ENCODE measurements at regions not wholly inside any gene's neighbourhood (a gene's known extent, or its start where the extent isn't known, plus 50 kb on each side); places are given as distances from the start of the nearest gene placed in this dataset.
"Not testable (repeated sequence)": the region's sequence is repeated elsewhere in the genome, so short reads cannot be mapped to it uniquely, and the experiment has no call there.

- DNase-seq, result no peak
These were observed 82.2 kb upstream of the SLC22A16 start for GRCh38 chr6:110558575-110558974.

GRCh38 chr6:110557199-110557598, 80.8 kb upstream of the SLC22A16 start:
- DNase-seq, result peak; percentile 34

DNA sequence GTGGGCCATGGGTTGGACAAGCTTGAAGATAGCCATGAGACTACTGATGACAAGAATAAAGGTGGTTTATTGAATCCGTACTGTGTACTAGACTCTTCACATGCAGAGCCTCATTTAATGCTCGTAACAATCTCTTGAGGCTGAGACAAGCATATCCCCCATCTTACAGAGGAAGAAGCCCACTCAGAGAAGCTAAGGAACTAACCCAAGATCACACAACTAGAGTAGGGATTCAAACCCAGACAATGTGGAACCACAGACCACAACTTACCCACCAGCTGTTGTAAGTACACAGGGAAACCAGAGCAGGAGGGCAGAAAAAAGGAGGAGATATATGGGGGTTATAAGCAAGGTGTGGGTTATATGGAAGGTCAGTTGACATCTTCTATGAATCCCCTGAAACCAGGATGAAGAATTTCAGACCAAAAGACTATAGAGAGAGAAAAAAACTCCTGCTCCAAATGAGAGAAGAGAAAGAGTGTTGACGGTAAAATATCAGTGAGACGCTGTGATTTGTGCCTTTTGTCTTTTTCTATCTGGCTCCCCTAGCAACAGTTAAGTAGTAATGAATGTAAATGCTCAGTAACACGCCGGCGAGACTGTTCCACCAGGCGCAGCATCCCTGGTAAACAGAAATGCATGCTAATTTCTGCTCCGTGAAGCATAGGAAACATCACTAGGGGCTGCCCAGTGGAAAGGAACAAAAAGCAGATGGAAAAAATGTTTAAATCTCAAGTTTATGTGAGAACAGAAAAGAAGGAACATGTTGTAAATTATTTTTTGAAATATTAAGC, 80.1 kb upstream of the SLC22A16 start:
- no peak for DNase-seq

DNA sequence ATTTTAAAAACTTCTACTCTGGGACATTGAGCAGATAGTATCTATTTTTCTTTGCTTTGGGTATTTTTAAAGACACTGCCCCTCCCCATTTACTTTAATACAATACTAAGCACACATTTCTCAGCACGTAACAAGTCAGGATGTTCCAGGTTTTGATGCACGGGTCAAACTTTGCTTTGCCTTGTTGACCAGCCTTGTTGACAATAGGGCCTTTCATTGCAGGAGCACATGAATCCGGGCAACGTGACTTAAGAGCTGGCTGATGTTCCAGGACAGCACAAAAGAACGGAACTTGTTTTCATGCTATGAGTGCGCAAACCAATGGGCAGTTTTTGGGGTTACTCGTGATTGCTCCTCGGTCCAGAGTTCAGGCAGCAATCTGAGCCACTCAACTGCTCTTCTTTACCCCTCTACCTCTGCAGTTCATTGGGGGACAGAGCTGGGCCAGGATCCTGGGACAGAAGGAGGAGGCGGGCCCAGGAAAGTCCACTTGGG, 78.6 kb upstream of the SLC22A16 start:
- DNase-seq, result no peak

DNA sequence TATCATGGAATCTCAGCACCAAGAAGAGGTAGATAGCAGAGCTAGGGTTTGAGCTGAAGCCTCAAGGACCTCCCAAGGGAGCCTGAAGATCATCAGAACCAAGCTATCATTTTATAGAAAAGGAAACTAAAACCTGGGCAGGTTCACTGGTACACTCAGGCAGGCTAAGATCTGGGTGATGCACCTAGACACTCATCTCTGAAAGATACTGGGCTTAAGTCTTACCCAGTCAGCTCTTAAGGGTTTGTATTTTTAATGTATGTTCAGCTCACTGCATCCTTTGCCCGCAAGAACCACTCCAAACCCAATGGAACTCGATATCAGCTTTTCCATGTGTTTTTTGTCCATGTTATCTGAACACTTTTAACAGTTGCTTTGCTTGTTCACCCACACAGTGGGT, 78.0 kb upstream of the SLC22A16 start:
- no peak for DNase-seq

DNA sequence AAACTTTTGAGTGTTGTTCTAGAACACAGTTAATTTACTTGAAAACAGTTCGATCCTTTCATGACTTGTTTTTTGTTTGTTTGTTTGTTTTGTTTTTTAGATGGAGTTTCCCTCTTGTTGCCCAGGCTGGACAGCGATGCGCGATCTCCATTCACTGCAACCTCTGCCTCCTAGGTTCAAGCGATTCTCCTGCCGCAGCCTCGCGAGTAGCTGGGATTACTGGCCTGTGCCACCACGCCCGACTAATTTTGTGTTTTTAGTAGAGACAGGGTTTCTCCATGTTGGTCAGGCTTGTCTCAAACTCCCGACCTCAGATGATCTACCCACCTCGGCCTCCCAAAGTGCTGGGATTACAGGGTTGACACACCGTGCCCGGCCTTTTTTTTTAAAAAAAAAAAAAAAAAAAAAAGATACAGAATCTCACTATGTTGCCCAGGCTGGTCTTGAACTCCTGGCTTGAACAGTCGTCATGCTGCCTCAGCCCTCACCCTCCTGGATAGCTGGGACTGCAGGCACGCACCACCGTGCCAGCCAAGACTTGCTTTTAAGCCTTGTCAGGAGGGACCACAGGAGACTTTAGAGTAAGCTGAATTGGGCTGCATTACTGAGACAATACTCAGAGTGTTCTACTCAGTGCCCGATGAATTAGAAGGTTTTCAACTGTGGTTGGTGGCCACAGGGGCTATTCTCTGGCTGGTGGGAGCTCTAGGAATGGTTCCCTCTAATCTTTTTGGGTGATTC, 76.7 kb upstream of the SLC22A16 start:
- no peak for DNase-seq

- no peak for DNase-seq
These were observed 75.7 kb upstream of the SLC22A16 start for GRCh38 chr6:110552076-110552475.

GRCh38 chr6:110551088-110551487, 74.7 kb upstream of the SLC22A16 start:
- DNase-seq, result no peak

GRCh38 chr6:110550353-110550752, 73.9 kb upstream of the SLC22A16 start:
- no peak for DNase-seq

DNA sequence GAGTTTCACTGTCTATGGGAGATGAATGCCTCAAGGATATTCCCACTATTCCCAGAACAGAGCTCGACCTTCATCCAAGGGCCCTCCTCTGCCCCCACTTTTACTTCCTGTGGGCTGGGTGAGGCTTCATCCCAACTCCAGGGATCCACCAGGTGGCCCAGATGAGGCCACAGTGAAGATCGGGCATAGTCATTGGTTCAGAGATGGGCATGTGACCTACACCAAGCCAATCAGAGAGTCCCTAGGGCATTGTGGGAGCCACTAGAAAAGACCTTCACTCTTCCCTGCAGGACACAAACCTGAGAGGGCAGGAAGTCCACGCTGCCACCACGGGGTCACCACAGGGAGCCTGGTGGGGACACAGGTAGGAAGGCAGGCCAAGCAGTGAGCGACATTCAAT, 72.9 kb upstream of the SLC22A16 start:
- DNase-seq, result no peak

GRCh38 chr6:110548110-110548847, 71.9 kb upstream of the SLC22A16 start:
- no peak for DNase-seq

DNA sequence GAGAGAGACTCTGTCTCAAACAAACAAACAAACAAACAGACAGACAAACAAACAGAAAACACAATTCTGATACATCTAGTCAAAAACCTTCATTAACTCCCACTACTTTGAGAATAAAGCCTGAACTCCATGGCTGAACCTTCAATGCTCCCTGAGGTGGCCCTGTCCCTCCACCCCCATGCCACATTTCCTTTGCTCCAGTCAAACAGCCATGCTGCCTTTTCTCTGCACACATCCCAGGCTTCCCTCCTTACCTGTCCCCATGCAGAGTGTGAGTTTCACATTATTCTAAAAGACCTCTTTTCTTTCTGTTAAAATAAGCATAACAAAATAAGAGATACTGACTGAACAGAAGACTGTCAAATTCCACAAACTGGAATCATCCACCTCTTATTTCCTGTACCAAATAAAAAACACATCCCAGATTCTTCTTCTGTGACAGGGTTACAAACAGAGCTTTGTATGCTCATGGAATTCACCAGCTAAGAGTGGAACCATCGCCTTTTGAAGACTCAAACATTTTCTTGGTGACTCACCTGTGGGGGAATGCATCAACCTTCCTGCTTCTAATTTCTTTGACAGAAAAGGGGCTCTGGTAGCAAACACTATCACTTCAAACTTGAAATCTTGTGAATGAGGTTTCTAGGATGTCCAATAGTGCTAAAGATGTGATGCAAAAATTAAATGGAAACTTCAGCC, 71.0 kb upstream of the SLC22A16 start:
- no peak for DNase-seq

GRCh38 chr6:110545081-110545872, 68.9 kb upstream of the SLC22A16 start:
- DNase-seq, result no peak

- no peak for DNase-seq
These were observed 68.1 kb upstream of the SLC22A16 start for GRCh38 chr6:110544472-110544871.

- DNase-seq, result peak; percentile 29
These were observed 66.7 kb upstream of the SLC22A16 start for GRCh38 chr6:110543106-110543505.

- no peak for DNase-seq
These were observed 66.1 kb upstream of the SLC22A16 start for GRCh38 chr6:110542311-110543024.

DNA sequence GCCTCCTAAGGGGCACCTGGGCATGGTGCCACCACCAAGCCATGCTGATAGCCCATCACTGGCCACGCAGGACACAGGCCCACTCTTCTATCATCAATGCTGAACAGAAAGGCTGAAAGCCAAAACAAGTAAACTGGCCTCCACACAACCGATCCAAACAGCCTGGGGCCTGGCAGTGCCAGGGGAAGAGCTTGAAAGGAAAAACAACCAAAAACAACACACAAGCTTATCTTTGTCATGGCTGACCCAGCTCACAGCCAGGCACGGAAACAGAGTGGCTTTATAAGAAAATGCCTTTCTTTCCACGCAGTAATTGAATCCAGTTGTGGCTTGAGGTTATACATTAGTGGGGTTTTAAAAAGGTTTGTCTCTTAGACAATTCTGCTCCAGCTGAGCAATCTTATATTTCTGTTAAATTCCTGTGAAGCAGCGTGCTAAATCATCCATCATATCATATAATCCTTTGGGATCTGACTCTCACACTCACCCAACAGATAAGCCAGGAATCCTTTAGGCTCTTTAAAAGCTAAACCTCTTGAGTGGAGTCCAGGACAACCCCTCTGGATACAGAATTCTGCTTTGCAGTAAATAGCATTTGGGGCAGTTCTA, 65.4 kb upstream of the SLC22A16 start:
- DNase-seq, result no peak

- not testable (repeated sequence) for DNase-seq
These were observed 63.0 kb upstream of the SLC22A16 start for GRCh38 chr6:110539277-110540019.

GRCh38 chr6:110538416-110539160, 62.2 kb upstream of the SLC22A16 start:
- DNase-seq, result no peak

All from NCI-H146 (cell line).